Ectodermal cell (in vitro differentiated cells): ENCODE measurements at regions not wholly inside any gene's neighbourhood (a gene's known extent, or its start where the extent isn't known, plus 50 kb on each side); places are given as distances from the start of the nearest gene placed in this dataset.
"Not testable (repeated sequence)": the region's sequence is repeated elsewhere in the genome, so short reads cannot be mapped to it uniquely, and the experiment has no call there.

Experiments
- H3K27ac ChIP-seq: 2 replicates; pipeline ENCODE4 v1.7.0; 2013; ENCODE audit warnings: mild to moderate bottlenecking, low read depth, low read length; ENCODE audit not compliant: insufficient read depth, poor library complexity, severe bottlenecking
- H3K27me3 ChIP-seq: 2 replicates; pipeline ENCODE4 v1.7.0; 2013; ENCODE audit warnings: mild to moderate bottlenecking, low read length; ENCODE audit not compliant: insufficient read depth, control insufficient read depth, poor library complexity, severe bottlenecking
- H3K36me3 ChIP-seq: one replicate; pipeline ENCODE4 v1.7.0; 2013; ENCODE audit warnings: low read length; ENCODE audit not compliant: control insufficient read depth, insufficient read depth
- H3K4me1 ChIP-seq: one replicate; pipeline ENCODE4 v1.7.0; 2013; ENCODE audit warnings: low read length; ENCODE audit not compliant: control insufficient read depth, insufficient read depth
- H3K4me3 ChIP-seq: 2 replicates; pipeline ENCODE4 v1.7.0; 2013; ENCODE audit warnings: low read depth, low read length, control low read depth; ENCODE audit not compliant: insufficient read depth
- H3K9me3 ChIP-seq: 2 replicates; pipeline ENCODE4 v1.7.0; 2013; ENCODE audit warnings: mild to moderate bottlenecking, low read length, moderate library complexity; ENCODE audit not compliant: control insufficient read depth
- WGBS, 2 experiments: methylation state at CpG; one replicate each; pipeline ENCODE4 v1.1.7; 2013; ENCODE audit warnings: missing lambda C conversion rate in 2 of 2; 5-methylcytosine and 5-hydroxymethylcytosine counted together

DNA sequence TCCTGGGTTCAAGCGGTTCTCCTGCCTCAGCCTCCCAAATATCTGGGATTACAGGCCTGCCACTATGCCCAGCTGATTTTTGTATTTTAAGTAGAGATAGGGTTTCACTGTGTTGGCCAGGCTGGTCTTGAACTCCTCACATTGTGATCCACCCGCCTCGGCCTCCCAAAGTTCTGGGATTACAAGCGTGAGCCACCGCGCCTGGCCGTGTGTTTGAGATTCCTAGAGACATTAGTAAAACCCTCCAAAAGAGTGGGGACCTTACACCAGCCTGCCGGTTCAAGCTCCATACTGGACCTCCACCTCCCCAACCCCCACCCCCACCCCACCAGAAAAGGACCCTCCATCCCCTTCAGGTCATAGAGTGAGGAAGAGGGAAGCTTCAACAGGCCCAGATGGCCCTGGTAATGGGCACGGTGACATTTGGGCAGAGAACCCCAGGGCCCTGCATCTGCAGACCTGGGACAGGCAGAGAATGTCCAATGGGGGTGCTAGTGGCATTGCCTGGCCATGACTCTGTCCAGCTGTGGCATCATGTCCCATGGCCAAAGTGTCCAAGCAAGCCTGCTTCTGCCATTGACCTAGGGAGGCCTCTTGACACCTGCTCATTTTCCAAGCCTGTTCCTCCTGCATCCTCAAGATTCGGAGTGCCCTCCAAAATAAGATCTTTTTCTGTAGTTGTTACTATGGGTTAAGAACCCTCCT, 108.9 kb upstream of the KLF13 start:
- 96% methylated on average over 9 to 10 of the region's 10 CpGs for WGBS, 2 experiments
- H3K27ac ChIP-seq = no peak overlapping the region
- H3K4me1 ChIP-seq = peaks cover 1% of the 10 kb centered on the region
- H3K9me3 ChIP-seq = no peaks in the 10 kb centered on the region
- H3K4me3 ChIP-seq = no peak overlapping the region
- no peaks in the 10 kb centered on the region for H3K36me3 ChIP-seq
- H3K27me3 ChIP-seq = peaks cover 12% of the 10 kb centered on the region

DNA sequence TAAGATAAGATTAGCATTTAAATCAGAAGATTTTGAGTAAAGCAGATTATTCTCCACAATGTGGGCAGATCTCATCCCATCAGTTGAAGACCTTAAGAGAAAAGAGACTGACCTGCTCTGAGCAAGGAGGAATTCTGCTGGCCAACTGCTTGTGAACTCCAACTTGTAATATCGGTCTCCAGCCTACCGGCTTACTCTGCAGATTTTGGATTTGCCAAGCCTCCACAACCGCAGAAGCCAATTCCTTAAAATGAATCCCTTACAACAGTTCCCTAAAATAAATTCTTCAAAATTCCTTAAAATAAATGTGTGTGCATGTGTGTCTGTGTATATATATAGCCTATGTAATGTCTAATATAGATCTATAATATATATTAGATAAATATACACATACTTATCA, 107.4 kb upstream of the KLF13 start:
- peaks cover 11% of the 10 kb centered on the region for H3K4me1 ChIP-seq
- no peak overlapping the region for H3K4me3 ChIP-seq
- H3K27ac ChIP-seq = no peak overlapping the region
- WGBS, 2 experiments = 50 to 57% methylated on average over 2 to 3 of the region's 3 CpGs
- no peaks in the 10 kb centered on the region for H3K36me3 ChIP-seq
- peaks cover 12% of the 10 kb centered on the region for H3K27me3 ChIP-seq
- H3K9me3 ChIP-seq = no peaks in the 10 kb centered on the region

DNA sequence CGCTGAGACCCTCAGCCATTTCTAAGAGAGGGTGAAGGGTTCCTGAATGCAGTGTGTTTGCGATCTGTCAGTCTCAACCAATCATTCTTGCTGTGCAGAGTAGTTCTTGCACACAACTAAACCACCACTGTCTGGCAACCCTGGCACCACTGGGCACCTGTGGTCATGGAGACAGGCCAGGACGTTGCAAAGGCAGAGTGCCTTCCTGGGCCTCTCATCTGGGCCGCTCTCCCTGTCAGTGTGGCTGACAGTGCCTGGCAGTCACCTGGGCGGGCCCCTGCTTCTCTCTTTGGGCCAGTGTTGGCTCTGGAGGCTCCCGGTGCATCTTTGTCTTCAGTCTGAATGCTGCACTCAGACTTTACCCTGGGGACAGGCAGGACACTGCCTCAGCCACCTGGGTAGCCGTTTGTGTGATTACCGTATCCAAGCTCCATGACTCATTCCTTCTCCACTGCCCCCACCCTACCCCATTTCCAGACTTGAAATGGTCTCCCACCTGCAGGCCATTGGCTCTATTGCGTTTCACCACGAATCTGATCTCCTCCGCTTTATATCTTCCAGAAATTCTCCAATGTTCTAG, 104.6 kb upstream of the KLF13 start:
- H3K4me3 ChIP-seq = no peak overlapping the region
- H3K36me3 ChIP-seq = no peaks in the 10 kb centered on the region
- H3K27me3 ChIP-seq = no peaks in the 10 kb centered on the region
- no peak overlapping the region for H3K27ac ChIP-seq
- H3K9me3 ChIP-seq = no peaks in the 10 kb centered on the region
- WGBS, 2 experiments = 73 to 79% methylated on average over 11 of the region's 11 CpGs
- H3K4me1 ChIP-seq = peaks cover 11% of the 10 kb centered on the region

DNA sequence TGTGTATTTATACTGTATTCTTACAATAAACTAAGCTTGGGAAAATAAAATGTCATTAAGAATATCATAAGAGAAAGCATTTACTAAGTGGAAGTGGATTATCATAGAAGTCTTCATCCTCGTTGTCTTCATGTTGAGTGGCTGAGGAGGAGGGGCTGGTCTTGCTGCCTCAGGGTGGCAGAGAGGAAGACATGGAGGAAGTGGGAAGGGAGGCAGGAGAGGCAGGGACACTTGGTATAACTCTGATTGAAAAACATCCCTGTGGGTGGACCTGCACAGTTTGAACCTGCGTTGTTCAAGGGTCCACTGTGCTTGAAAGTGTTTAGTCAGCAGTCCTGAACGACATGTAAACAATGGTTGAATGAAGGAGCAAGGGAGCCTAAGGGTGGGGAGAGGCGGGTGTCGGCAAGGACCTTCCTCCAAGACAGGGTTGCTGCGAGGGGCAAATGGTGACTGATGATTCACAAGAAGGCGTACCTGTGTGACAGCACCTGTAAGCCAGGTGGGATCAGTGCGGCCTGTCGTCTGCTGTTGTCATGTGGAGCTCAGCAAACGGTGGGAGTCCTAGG, 103.8 kb upstream of the KLF13 start:
- no peak overlapping the region for H3K27ac ChIP-seq
- H3K36me3 ChIP-seq = no peaks in the 10 kb centered on the region
- no peaks in the 10 kb centered on the region for H3K27me3 ChIP-seq
- 78 to 79% methylated on average over 10 of the region's 10 CpGs for WGBS, 2 experiments
- peaks cover 11% of the 10 kb centered on the region for H3K4me1 ChIP-seq
- no peaks in the 10 kb centered on the region for H3K9me3 ChIP-seq
- no peak overlapping the region for H3K4me3 ChIP-seq

DNA sequence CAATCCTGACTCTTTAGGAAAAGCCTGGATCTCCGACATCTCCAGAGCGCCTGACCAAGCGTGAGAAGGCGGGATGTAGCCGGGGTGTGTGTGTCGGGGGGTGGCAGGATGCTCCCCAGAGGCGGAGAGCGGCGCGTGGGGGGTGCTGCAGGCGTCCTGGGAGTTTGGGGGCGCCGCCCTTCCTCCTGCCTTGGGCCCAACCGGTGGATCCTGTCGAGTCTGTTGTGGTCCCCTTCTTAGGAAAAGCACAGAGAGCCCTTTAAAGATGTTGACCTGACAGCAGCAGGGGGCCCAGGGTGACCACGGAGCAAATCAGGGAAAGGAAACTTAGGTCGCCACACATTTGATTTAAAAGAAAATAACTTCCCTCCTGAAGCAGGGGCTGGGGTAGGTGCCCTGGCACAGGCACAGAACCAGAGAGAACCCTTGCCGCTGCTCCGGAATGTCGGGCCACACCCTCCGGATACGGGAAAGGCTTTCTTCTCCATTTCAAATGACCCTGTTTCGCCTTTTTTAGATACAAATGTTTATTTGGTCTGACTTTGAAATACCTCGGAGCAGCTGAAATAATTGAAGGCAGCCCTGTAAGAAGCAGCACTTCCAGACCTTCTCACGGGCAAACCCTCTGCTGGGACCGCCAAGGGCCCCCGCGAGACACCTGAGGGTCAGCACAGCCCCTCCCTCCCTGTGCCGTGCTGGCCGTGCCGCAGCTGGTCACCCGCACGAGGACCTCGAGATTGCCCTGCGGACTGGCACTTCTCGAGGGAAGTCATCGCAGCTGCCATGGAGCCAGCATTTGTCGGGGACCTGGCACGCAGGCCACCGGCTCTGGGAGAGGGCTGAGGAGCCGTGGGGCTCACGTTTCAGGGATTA, 102.9 kb upstream of the KLF13 start:
- no peak overlapping the region for H3K27ac ChIP-seq

DNA sequence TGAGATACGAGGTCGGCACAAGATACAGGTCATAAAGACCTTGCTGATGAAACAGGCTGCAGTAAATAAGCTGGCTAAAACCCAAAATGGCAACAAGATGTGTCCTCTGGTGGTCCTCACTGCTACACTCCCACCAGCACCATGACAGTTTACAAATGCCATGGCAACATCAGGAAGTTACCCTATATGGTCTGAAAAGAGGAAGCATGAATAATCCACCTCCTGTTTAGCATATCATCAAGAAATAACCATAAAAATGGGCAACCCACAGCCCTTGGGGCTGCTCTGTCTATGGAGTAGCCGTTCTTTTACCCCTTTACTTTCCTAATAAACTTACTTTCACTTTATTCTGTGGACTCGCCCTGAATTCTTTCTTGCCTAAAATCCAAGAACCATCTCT, 102.0 kb upstream of the KLF13 start:
- WGBS, 2 experiments = 88 to 91% methylated on average over 4 of the region's 4 CpGs
- peaks cover 11% of the 10 kb centered on the region for H3K4me1 ChIP-seq
- not testable (repeated sequence) for H3K27me3 ChIP-seq, H3K9me3 ChIP-seq, H3K27ac ChIP-seq, H3K4me3 ChIP-seq, H3K36me3 ChIP-seq

More for the DNA sequence above, 102.9 kb upstream of the KLF13 start:
- WGBS, 2 experiments = 85 to 86% methylated on average over 42 of the region's 42 CpGs
- H3K9me3 ChIP-seq = no peaks in the 10 kb centered on the region
- H3K4me3 ChIP-seq = no peak overlapping the region
- no peaks in the 10 kb centered on the region for H3K27me3 ChIP-seq
- no peaks in the 10 kb centered on the region for H3K36me3 ChIP-seq
- H3K4me1 ChIP-seq = peaks cover 11% of the 10 kb centered on the region

DNA sequence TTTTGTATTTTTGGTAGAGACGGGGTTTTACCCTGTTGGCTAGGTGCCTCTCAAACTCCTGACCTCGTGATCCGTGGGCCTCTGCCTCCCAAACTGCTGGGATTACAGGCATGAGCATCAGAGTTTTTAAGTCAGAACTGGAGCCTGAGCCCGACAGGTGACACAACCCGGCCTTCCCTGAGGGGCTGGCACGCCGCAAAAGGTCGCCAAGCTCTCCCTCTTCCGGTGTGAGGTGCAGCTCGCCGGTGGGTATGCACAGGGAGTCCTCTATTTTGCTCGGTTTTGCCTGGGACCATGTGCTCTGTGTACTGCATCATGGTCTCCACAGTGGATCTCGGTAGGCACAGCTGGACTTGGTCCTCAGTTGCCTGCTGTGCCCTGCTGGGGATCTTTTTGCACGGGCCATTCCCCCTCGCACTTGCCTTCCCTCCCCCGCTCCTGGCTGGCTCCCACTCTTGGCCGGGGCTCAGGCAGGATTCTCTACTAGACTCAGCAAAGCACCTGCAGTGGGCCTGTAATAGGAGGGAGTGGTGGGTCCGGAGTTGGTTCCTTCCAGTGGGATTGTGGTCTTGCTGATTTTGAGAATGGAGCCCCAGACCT, 101.2 kb upstream of the KLF13 start:
- Histone ChIP-seq H3K36me3 (no peaks in the 10 kb centered on the region), H3K4me3 (no peak overlapping the region), H3K9me3 (no peaks in the 10 kb centered on the region), H3K27me3 (no peaks in the 10 kb centered on the region), H3K27ac (no peak overlapping the region), H3K4me1 (peaks cover 11% of the 10 kb centered on the region)
- WGBS, 2 experiments = 86% methylated on average over 18 of the region's 18 CpGs

DNA sequence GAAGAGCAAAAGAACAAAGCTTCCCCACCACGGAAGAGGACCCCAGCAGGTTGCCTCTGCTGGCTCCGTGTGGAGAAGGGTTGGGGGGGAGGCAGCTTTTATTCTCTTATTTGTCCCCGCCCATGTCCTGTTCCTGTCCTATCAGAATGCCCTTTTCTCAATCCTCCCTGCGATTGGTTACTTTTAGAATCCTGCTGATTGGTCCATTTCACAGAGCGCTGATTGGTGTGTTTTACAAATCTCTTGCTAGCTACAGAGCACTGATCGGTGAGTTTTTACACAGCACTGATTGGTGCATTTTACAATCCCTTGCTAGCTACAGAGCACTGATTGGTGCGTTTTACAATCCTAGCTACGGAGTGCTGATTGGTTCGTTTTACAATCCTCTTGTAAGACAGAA, 100.6 kb upstream of the KLF13 start:
- WGBS, 2 experiments = 84 to 87% methylated on average over 9 of the region's 9 CpGs
- Histone ChIP-seq H3K4me3 (no peak overlapping the region), H3K36me3 (no peaks in the 10 kb centered on the region), H3K9me3 (no peaks in the 10 kb centered on the region), H3K4me1 (peaks cover 11% of the 10 kb centered on the region), H3K27me3 (no peaks in the 10 kb centered on the region), H3K27ac (no peak overlapping the region)

DNA sequence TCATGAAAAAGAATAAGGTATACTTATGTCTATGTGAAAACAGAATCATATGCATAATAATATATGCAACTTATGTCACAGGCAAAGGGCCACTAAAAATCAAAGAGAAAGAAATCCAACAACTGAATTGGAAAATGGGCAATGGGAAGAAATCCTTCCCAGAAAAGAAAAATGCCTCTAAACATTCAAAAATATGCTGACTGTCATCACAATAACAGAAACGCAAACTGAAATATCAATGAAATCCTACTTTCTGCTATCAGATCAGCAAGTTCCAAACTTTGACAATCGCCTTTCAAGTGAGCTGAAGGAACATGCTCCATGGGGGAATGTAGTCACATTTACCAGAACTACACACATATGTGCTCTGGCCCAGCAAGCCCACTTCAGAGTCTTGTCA, 99.4 kb upstream of the KLF13 start:
- WGBS, 2 experiments = 88 to 95% methylated on average over 2 of the region's 2 CpGs
- Histone ChIP-seq H3K4me1 (peaks cover 11% of the 10 kb centered on the region), H3K27ac (no peak overlapping the region), H3K9me3 (no peaks in the 10 kb centered on the region), H3K36me3 (no peaks in the 10 kb centered on the region), H3K4me3 (no peak overlapping the region), H3K27me3 (no peaks in the 10 kb centered on the region)
